NCI-H1694 (cell line): ENCODE measurements at regions not wholly inside any gene's neighbourhood (a gene's known extent, or its start where the extent isn't known, plus 50 kb on each side); places are given as distances from the start of the nearest gene placed in this dataset.

Experiments used
- DNase-seq: peaks from one replicate; lab custom pipeline; 2025; lab: John Stamatoyannopoulos, UW

- no peak for DNase-seq
Measured at GRCh38 chr2:172361840-172362239, 65.5 kb upstream of the ITGA6 start.

- DNase-seq, result no peak
Measured at GRCh38 chr2:172364261-172364660, 63.1 kb upstream of the ITGA6 start.

- no peak for DNase-seq
Measured at GRCh38 chr2:172366596-172367150, 60.7 kb upstream of the ITGA6 start.

GRCh38 chr2:172370821-172371455 is 56.4 kb upstream of the ITGA6 start:
- DNase-seq, result no peak

GRCh38 chr2:172372436-172372835 is 55.0 kb upstream of the ITGA6 start:
- DNase-seq, result no peak

GRCh38 chr2:172373076-172373475 is 54.3 kb upstream of the ITGA6 start:
- DNase-seq, result no peak

- DNase-seq, result no peak
Measured at GRCh38 chr2:172373766-172374165, 53.6 kb upstream of the ITGA6 start.

- DNase-seq, result no peak
Measured at GRCh38 chr2:172374318-172375240, 52.8 kb upstream of the ITGA6 start.

GRCh38 chr2:172375251-172375650 is 52.1 kb upstream of the ITGA6 start:
- no peak for DNase-seq

- DNase-seq, result no peak
Measured at GRCh38 chr2:172376016-172376415, 51.4 kb upstream of the ITGA6 start.

- DNase-seq, result no peak
Measured at GRCh38 chr2:172376505-172377125, 50.8 kb upstream of the ITGA6 start.

GRCh38 chr2:172377408-172377807 is 50.0 kb upstream of the ITGA6 start:
- no peak for DNase-seq
